Endodermal cell (in vitro differentiated cells): ENCODE measurements at regions not wholly inside any gene's neighbourhood (a gene's known extent, or its start where the extent isn't known, plus 50 kb on each side); places are given as distances from the start of the nearest gene placed in this dataset.

Experiments
- DNase-seq: peaks from one replicate; pipeline ENCODE4 v3.0.0-alpha.2; 2017
- H3K27ac ChIP-seq: 2 replicates; pipeline ENCODE4 v1.5.1; 2013; ENCODE audit warnings: mild to moderate bottlenecking, low read depth, low read length, moderate library complexity
- H3K27me3 ChIP-seq: 2 replicates; pipeline ENCODE4 v1.6.1; 2013; ENCODE audit warnings: mild to moderate bottlenecking, low read length, moderate library complexity; ENCODE audit not compliant: insufficient read depth, control insufficient read depth, poor library complexity, severe bottlenecking
- H3K36me3 ChIP-seq: 2 replicates; pipeline ENCODE4 v1.7.0; 2013; ENCODE audit warnings: mild to moderate bottlenecking, low read length, moderate library complexity; ENCODE audit not compliant: control insufficient read depth, insufficient read depth
- H3K4me1 ChIP-seq: one replicate; pipeline ENCODE4 v1.7.0; 2013; ENCODE audit warnings: low read length; ENCODE audit not compliant: control insufficient read depth, insufficient read depth
- H3K4me3 ChIP-seq: 2 replicates; pipeline ENCODE4 v1.5.1; 2013; ENCODE audit warnings: mild to moderate bottlenecking, low read length, moderate library complexity
- H3K9ac ChIP-seq: 2 replicates; pipeline ENCODE4 v1.6.1; 2013; ENCODE audit warnings: mild to moderate bottlenecking, low read length, moderate library complexity; ENCODE audit not compliant: poor library complexity, severe bottlenecking; ENCODE audit errors: extremely low read depth
- H3K9me3 ChIP-seq: 2 replicates; pipeline ENCODE4 v1.6.1; 2013; ENCODE audit warnings: mild to moderate bottlenecking, low read length, moderate library complexity; ENCODE audit not compliant: control insufficient read depth
- H3K27ac Mint-ChIP-seq: 2 replicates; pipeline ENCODE4 v1.8.0; 2020; ENCODE audit warnings: mixed read lengths
- H3K27me3 Mint-ChIP-seq: 2 replicates; pipeline ENCODE4 v1.8.0; 2021; ENCODE audit warnings: mild to moderate bottlenecking, mixed read lengths; ENCODE audit not compliant: insufficient read depth
- H3K36me3 Mint-ChIP-seq: 2 replicates; pipeline ENCODE4 v1.8.0; 2020; ENCODE audit warnings: low read depth, mixed read lengths
- H3K4me1 Mint-ChIP-seq: 2 replicates; pipeline ENCODE4 v1.8.0; 2020; ENCODE audit warnings: mixed read lengths
- H3K4me3 Mint-ChIP-seq: 2 replicates; pipeline ENCODE4 v1.8.0; 2020; ENCODE audit warnings: mild to moderate bottlenecking, moderate library complexity, mixed read lengths
- H3K9me3 Mint-ChIP-seq: 2 replicates; pipeline ENCODE4 v1.8.0; 2020; ENCODE audit warnings: mild to moderate bottlenecking, mixed read lengths
- CTCF ChIP-seq: fragments of 200-600 bp; sonication (generic); conservative IDR thresholded peaks from 2 replicates; pipeline ENCODE4 v1.5.0; 2021; ENCODE audit warnings: antibody characterized with exemption, mild to moderate bottlenecking
- WGBS, 2 experiments: methylation state at CpG; one replicate each; pipeline versions ENCODE4 v1.1.5 to v1.1.7; 2013; ENCODE audit warnings: missing lambda C conversion rate in 2 of 2, mixed read lengths in 1 of 2; ENCODE audit not compliant: insufficient coverage in 1 of 2, insufficient read length in 1 of 2; 5-methylcytosine and 5-hydroxymethylcytosine counted together

DNA sequence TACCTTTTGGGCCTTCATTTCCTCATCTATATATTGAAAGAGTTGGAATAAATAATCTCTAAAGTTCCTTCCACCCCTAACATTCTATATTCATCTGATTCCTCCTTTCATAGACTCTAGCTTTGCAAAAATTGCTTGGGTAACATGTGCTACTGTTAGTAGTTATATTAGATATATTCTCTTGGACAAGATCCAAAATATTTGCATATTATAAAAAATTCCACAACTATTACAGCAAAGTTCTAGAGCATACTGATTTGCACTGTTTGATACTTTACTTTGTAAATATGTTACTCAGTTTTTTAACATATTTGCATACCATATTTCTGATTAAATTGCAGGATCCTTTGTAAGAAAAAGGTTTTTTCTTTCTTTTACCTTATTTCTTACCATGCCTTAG, 95.9 kb upstream of the UBE2E2 start:
- peaks cover 4% of the 10 kb centered on the region for H3K4me1 ChIP-seq
- Mint-ChIP-seq H3K4me3 (no peak overlapping the region), H3K36me3 (no peaks in the 10 kb centered on the region), H3K27me3 (no peaks in the 10 kb centered on the region), H3K9me3 (no peaks in the 10 kb centered on the region), H3K4me1 (peaks cover 13% of the 10 kb centered on the region), H3K27ac (no peak overlapping the region)
- H3K27me3 ChIP-seq = no peaks in the 10 kb centered on the region
- H3K27ac ChIP-seq = no peak overlapping the region
- H3K36me3 ChIP-seq = no peaks in the 10 kb centered on the region
- H3K9me3 ChIP-seq = no peaks in the 10 kb centered on the region
- H3K9ac ChIP-seq = no peak overlapping the region
- TF ChIP-seq CTCF = no peak
- DNase-seq = no peak
- no peak overlapping the region for H3K4me3 ChIP-seq

GRCh38 chr3:23108451-23109057, 94.6 kb upstream of the UBE2E2 start:
- Histone ChIP-seq H3K27me3 (no peaks in the 10 kb centered on the region), H3K36me3 (no peaks in the 10 kb centered on the region), H3K4me1 (peaks cover 4% of the 10 kb centered on the region), H3K9me3 (no peaks in the 10 kb centered on the region), H3K9ac (no peak overlapping the region), H3K27ac (no peak overlapping the region), H3K4me3 (no peak overlapping the region)
- no peaks in the 10 kb centered on the region for H3K36me3 Mint-ChIP-seq
- no peak overlapping the region for H3K27ac Mint-ChIP-seq
- no peak for DNase-seq
- peaks cover 13% of the 10 kb centered on the region for H3K4me1 Mint-ChIP-seq
- 85 to 90% methylated on average over 2 to 3 of the region's 3 CpGs for WGBS, 2 experiments
- H3K9me3 Mint-ChIP-seq = no peaks in the 10 kb centered on the region
- no peak for TF ChIP-seq CTCF
- no peak overlapping the region for H3K4me3 Mint-ChIP-seq
- H3K27me3 Mint-ChIP-seq = peaks cover 2% of the 10 kb centered on the region

GRCh38 chr3:23111286-23111685, 91.8 kb upstream of the UBE2E2 start:
- Mint-ChIP-seq H3K9me3 (no peaks in the 10 kb centered on the region), H3K27me3 (peaks cover 2% of the 10 kb centered on the region), H3K4me1 (peaks cover 13% of the 10 kb centered on the region), H3K27ac (no peak overlapping the region), H3K4me3 (no peak overlapping the region), H3K36me3 (no peaks in the 10 kb centered on the region)
- no peak overlapping the region for H3K27ac ChIP-seq
- no peaks in the 10 kb centered on the region for H3K27me3 ChIP-seq
- no peak overlapping the region for H3K9ac ChIP-seq
- 96 to 100% methylated on average over 2 to 6 of the region's 6 CpGs for WGBS, 2 experiments
- DNase-seq = no peak
- peaks cover 4% of the 10 kb centered on the region for H3K4me1 ChIP-seq
- no peak for TF ChIP-seq CTCF
- no peak overlapping the region for H3K4me3 ChIP-seq
- no peaks in the 10 kb centered on the region for H3K36me3 ChIP-seq
- no peaks in the 10 kb centered on the region for H3K9me3 ChIP-seq
